Mesenchymal stem cell (in vitro differentiated cells and primary cell): ENCODE measurements at regions not wholly inside any gene's neighbourhood (a gene's known extent, or its start where the extent isn't known, plus 50 kb on each side); places are given as distances from the start of the nearest gene placed in this dataset.

Experiments used
- DNase-seq: peaks from one replicate; pipeline ENCODE4 v3.0.0-alpha.2; 2013
- H2AFZ ChIP-seq: one replicate; pipeline ENCODE4 v1.6.1; 2013; ENCODE audit warnings: low read depth, mild to moderate bottlenecking, control low read depth, inconsistent platforms, low read length, moderate library complexity
- H2AK5ac ChIP-seq: 2 replicates; pipeline ENCODE4 v1.6.1; 2013; ENCODE audit warnings: low read length, moderate library complexity, mild to moderate bottlenecking, inconsistent platforms; ENCODE audit not compliant: severe bottlenecking
- H2BK120ac ChIP-seq: one replicate; pipeline ENCODE4 v1.6.1; 2013; ENCODE audit warnings: low read depth, mild to moderate bottlenecking, inconsistent platforms, low read length, moderate library complexity
- H2BK12ac ChIP-seq, 2 experiments: one replicate each; pipeline ENCODE4 v1.6.1; 2013; ENCODE audit warnings: inconsistent platforms in 2 of 2, low read length in 2 of 2, mild to moderate bottlenecking in 2 of 2, moderate library complexity in 2 of 2, control low read depth in 1 of 2
- H2BK15ac ChIP-seq: one replicate; pipeline ENCODE4 v1.6.1; 2013; ENCODE audit warnings: mild to moderate bottlenecking, low read depth, inconsistent platforms; ENCODE audit not compliant: poor library complexity, severe bottlenecking
- H2BK5ac ChIP-seq: 2 replicates; pipeline ENCODE4 v1.6.1; 2013; ENCODE audit warnings: low read depth, mild to moderate bottlenecking, low read length, control low read depth, inconsistent platforms; ENCODE audit not compliant: poor library complexity, severe bottlenecking
- H3K14ac ChIP-seq, 2 experiments: one replicate each; pipeline ENCODE4 v1.6.1; 2013; ENCODE audit warnings: inconsistent platforms in 2 of 2, low read length in 2 of 2, control low read depth in 1 of 2, mild to moderate bottlenecking in 1 of 2, moderate library complexity in 1 of 2
- H3K18ac ChIP-seq, 2 experiments: one replicate each; pipeline ENCODE4 v1.6.1; 2013; ENCODE audit warnings: inconsistent platforms in 2 of 2, low read length in 2 of 2, control low read depth in 1 of 2, low read depth in 1 of 2, mild to moderate bottlenecking in 1 of 2
- H3K23ac ChIP-seq, 2 experiments: one replicate each; pipeline ENCODE4 v1.6.1; 2013; ENCODE audit warnings: inconsistent platforms in 2 of 2, low read length in 2 of 2, mild to moderate bottlenecking in 2 of 2, moderate library complexity in 2 of 2, control low read depth in 1 of 2
- H3K27ac ChIP-seq: 2 replicates; pipeline ENCODE4 v1.5.1; 2013; ENCODE audit warnings: mild to moderate bottlenecking, moderate library complexity, low read length, control low read depth, inconsistent platforms; ENCODE audit not compliant: poor library complexity, severe bottlenecking
- H3K27me3 ChIP-seq, 2 experiments: 2 replicates each; pipeline versions ENCODE4 v1.6.1 to v1.7.0; 2013; ENCODE audit warnings: low read length in 2 of 2, mild to moderate bottlenecking in 2 of 2, moderate library complexity in 2 of 2, control low read depth in 1 of 2, inconsistent platforms in 1 of 2; ENCODE audit not compliant: control insufficient read depth in 1 of 2, insufficient read depth in 1 of 2
- H3K36me3 ChIP-seq, 2 experiments: 2 replicates each; pipeline versions ENCODE4 v1.6.1 to v1.7.0; 2013; ENCODE audit warnings: low read length in 2 of 2, control low read depth in 1 of 2, inconsistent platforms in 1 of 2, low read depth in 1 of 2, mild to moderate bottlenecking in 1 of 2; ENCODE audit not compliant: insufficient read depth in 2 of 2, control insufficient read depth in 1 of 2
- H3K4ac ChIP-seq, 2 experiments: one replicate each; pipeline ENCODE4 v1.6.1; 2013; ENCODE audit warnings: inconsistent platforms in 2 of 2, low read length in 2 of 2, mild to moderate bottlenecking in 2 of 2, moderate library complexity in 2 of 2, control low read depth in 1 of 2, low read depth in 1 of 2
- H3K4me1 ChIP-seq: 2 replicates; pipeline ENCODE4 v1.6.1; 2013; ENCODE audit warnings: low read depth, low read length, control low read depth; ENCODE audit not compliant: control insufficient read depth, insufficient read depth
- H3K4me2 ChIP-seq: 2 replicates; pipeline ENCODE4 v1.6.1; 2013; ENCODE audit warnings: low read length, mild to moderate bottlenecking, inconsistent platforms; ENCODE audit not compliant: poor library complexity, severe bottlenecking
- H3K4me3 ChIP-seq, 2 experiments: 2 replicates each; pipeline versions ENCODE4 v1.5.1 to v1.7.0; 2013; ENCODE audit warnings: low read length in 2 of 2, mild to moderate bottlenecking in 2 of 2, control low read depth in 1 of 2, low read depth in 1 of 2; ENCODE audit not compliant: insufficient read depth in 1 of 2
- H3K79me1 ChIP-seq: replicated peaks from 2 replicates; pipeline ENCODE4 v1.6.1; 2013; ENCODE audit warnings: mild to moderate bottlenecking, control low read depth, low read length, inconsistent platforms; ENCODE audit not compliant: poor library complexity, severe bottlenecking
- H3K9ac ChIP-seq: 2 replicates; pipeline ENCODE4 v1.7.0; 2013; ENCODE audit warnings: mild to moderate bottlenecking, low read length, moderate library complexity
- H3K9me3 ChIP-seq: 2 replicates; pipeline ENCODE4 v1.7.0; 2013; ENCODE audit warnings: mild to moderate bottlenecking, low read length; ENCODE audit not compliant: control insufficient read depth
- H4K8ac ChIP-seq: one replicate; pipeline ENCODE4 v1.6.1; 2013; ENCODE audit warnings: inconsistent platforms, mild to moderate bottlenecking, low read length, moderate library complexity
- H4K91ac ChIP-seq: one replicate; pipeline ENCODE4 v1.6.1; 2013; ENCODE audit warnings: mild to moderate bottlenecking, low read length, inconsistent platforms
- WGBS: methylation state at CpG from one replicate; pipeline ENCODE4 v1.1.7; 2013; ENCODE audit warnings: mixed read lengths; 5-methylcytosine and 5-hydroxymethylcytosine counted together

DNA sequence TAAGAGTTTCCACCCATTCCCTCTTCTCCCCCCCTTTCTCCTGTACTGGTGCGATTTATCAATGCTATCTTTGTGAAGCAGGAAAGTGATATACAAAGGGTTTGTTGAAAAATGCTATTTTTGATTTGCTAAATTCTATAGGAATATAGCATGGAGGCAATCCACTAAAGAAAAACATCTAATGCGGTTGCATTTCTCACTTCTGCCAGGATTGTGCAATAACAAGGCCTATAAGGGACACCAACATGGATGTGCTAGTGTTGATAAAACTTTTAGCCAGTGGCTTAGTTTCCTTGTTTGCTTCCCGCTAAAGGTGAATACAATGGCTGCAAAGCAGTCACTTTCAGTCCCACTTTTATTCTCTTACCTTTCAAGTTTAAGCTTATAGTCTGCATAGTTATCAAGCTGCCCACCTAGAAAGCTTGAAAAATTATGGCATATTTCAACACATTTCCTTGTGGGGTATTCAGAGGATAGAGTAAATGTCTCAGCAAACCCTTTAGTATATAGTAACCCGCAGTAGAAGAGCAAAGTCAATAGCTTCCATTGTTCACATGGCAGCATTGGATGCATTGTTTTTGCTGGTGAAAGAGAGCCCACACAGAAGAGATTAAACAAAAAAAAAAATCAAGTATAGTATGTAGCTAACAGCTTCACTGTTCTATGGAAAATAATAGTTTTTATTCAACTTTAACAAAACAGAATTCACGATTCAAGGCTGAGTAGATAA, 674.6 kb upstream of the SEMA6A start:
- 97% methylated on average over 3 of the region's 5 CpGs for WGBS
- Histone ChIP-seq H3K27me3 (no peaks in the 10 kb centered on the region), H3K23ac (no peak overlapping the region), H3K79me1 (no peaks in the 10 kb centered on the region), H3K4ac (no peak overlapping the region), H2AK5ac (no peak overlapping the region), H3K27ac (no peak overlapping the region), H2BK5ac (no peak overlapping the region), H2BK12ac (no peak overlapping the region), H3K4me3 (no peak overlapping the region), H3K9ac (no peak overlapping the region), H3K4me1 (no peaks in the 10 kb centered on the region), H4K8ac (no peak overlapping the region), H3K14ac (no peak overlapping the region), H2BK15ac (no peak overlapping the region), H3K9me3 (no peaks in the 10 kb centered on the region), H3K36me3 (no peaks in the 10 kb centered on the region), H2AFZ (no peak overlapping the region), H3K18ac (no peak overlapping the region), H3K4me2 (no peak overlapping the region), H4K91ac (no peak overlapping the region), H2BK120ac (no peak overlapping the region)
- no peak for DNase-seq

DNA sequence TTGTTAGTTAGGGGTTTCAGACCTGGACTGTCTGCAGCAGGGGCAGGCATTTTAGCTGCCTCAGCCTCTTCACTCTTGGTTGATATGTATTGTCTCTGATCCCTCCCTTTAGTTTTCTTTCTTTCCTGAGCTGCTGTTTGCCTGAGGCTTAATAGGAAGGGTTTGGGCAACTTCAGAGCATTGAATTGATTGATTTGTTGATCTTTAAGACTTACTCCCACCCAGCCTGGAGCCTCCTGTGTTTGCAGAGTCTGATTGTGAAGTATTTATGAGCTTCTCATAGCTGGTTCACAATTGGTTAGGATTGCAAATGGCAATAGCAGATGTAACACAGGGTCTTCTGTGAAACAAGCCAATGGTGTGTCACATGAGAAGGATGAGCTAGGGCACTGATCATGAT, 671.8 kb upstream of the SEMA6A start:
- DNase-seq, result no peak
- Histone ChIP-seq H3K36me3 (no peaks in the 10 kb centered on the region), H3K4me3 (no peak overlapping the region), H3K4me1 (no peaks in the 10 kb centered on the region), H3K4ac (no peak overlapping the region), H3K27me3 (no peaks in the 10 kb centered on the region), H3K18ac (no peak overlapping the region), H3K9ac (no peak overlapping the region), H3K14ac (no peak overlapping the region), H2BK120ac (no peak overlapping the region), H3K27ac (no peak overlapping the region), H4K91ac (no peak overlapping the region), H2BK12ac (no peak overlapping the region), H2BK15ac (no peak overlapping the region), H4K8ac (no peak overlapping the region), H2AFZ (no peak overlapping the region), H3K9me3 (peaks cover under 1% of the 10 kb centered on the region), H3K23ac (no peak overlapping the region), H2AK5ac (no peak overlapping the region), H3K4me2 (no peak overlapping the region), H2BK5ac (no peak overlapping the region), H3K79me1 (no peaks in the 10 kb centered on the region)

DNA sequence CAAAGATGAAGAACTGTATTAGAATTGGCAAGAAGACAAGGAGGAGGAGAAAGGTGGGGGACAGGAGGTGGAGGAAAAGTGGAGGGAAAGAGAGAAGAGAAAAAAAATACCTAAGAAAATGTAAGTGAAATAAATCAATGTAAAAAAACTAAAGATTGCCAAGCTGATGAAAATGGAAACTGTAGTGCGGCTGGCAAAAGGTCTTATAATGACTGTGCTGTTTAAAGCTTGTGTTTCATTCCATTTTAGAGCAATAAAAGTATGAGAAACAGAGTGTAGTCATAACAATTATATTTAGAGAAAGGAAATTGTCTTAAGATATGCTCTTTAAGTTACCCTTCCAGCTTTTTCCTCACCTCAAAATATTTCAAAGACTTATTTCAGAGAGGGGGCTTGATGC, 670.5 kb upstream of the SEMA6A start:
- H3K4me1 ChIP-seq, result no peaks in the 10 kb centered on the region
- no peak overlapping the region for H3K4me2 ChIP-seq
- no peak overlapping the region for H4K8ac ChIP-seq
- no peak overlapping the region for H2BK5ac ChIP-seq
- no peak overlapping the region for H2AFZ ChIP-seq
- H3K4ac ChIP-seq, result no peak overlapping the region
- no peak overlapping the region for H3K4me3 ChIP-seq
- H3K79me1 ChIP-seq, result no peaks in the 10 kb centered on the region
- H3K23ac ChIP-seq, result no peak overlapping the region
- whole genome bisulfite sequencing, result no CpG with 5 or more reads among the region's 1 CpG
- H3K9ac ChIP-seq, result no peak overlapping the region
- H2BK120ac ChIP-seq, result no peak overlapping the region
- no peak overlapping the region for H3K18ac ChIP-seq
- H2BK12ac ChIP-seq, result no peak overlapping the region
- H3K27me3 ChIP-seq, result no peaks in the 10 kb centered on the region
- peaks cover 6% of the 10 kb centered on the region for H3K9me3 ChIP-seq
- no peak for DNase-seq
- no peak overlapping the region for H3K14ac ChIP-seq
- H3K36me3 ChIP-seq, result no peaks in the 10 kb centered on the region
- H2AK5ac ChIP-seq, result no peak overlapping the region
- H4K91ac ChIP-seq, result no peak overlapping the region
- H3K27ac ChIP-seq, result no peak overlapping the region
- H2BK15ac ChIP-seq, result no peak overlapping the region

DNA sequence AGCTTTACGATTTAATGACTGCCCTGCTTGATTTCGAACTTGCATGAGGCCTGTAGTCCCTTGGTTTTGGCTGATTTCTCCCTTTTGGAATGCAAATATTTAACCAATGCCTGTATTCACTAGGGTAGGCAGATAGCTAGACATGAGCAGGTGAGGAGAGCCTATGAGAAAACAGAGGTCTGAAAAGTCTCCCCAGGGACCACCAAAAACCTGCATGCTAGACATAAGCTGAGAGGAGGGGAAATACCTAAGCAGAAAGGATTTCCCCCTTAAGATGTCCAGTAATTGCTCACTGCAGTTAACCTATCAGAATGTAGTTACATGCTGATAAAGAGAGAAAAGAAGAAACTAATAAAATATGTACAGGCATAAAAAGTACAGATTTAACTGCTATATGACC, 667.4 kb upstream of the SEMA6A start:
- H3K36me3 ChIP-seq, result no peaks in the 10 kb centered on the region
- no peak overlapping the region for H3K18ac ChIP-seq
- peaks cover 6% of the 10 kb centered on the region for H3K9me3 ChIP-seq
- H3K4me3 ChIP-seq, result no peak overlapping the region
- no peak overlapping the region for H3K4me2 ChIP-seq
- H2BK15ac ChIP-seq, result no peak overlapping the region
- no peak overlapping the region for H2BK5ac ChIP-seq
- H2BK12ac ChIP-seq, result no peak overlapping the region
- no peak overlapping the region for H3K27ac ChIP-seq
- no peak for DNase-seq
- H3K4me1 ChIP-seq, result no peaks in the 10 kb centered on the region
- WGBS, result 41% methylated on average over 2 of the region's 2 CpGs
- no peak overlapping the region for H3K14ac ChIP-seq
- no peak overlapping the region for H2AFZ ChIP-seq
- H3K23ac ChIP-seq, result no peak overlapping the region
- H2BK120ac ChIP-seq, result no peak overlapping the region
- no peak overlapping the region for H4K91ac ChIP-seq
- H3K79me1 ChIP-seq, result no peaks in the 10 kb centered on the region
- no peak overlapping the region for H2AK5ac ChIP-seq
- H3K27me3 ChIP-seq, result no peaks in the 10 kb centered on the region
- no peak overlapping the region for H4K8ac ChIP-seq
- H3K9ac ChIP-seq, result no peak overlapping the region
- H3K4ac ChIP-seq, result no peak overlapping the region
